Skeletal muscle satellite cell (primary cell): ENCODE measurements at regions not wholly inside any gene's neighbourhood (a gene's known extent, or its start where the extent isn't known, plus 50 kb on each side); places are given as distances from the start of the nearest gene placed in this dataset.
A peak's percentile ranks its signal among the peaks of the same experiment; 100 is the strongest.
"Not testable (repeated sequence)": the region's sequence is repeated elsewhere in the genome, so short reads cannot be mapped to it uniquely, and the experiment has no call there.

Experiments
- H3K27me3 ChIP-seq: 2 replicates; pipeline ENCODE4 v1.7.0; 2013; ENCODE audit warnings: low read length; ENCODE audit not compliant: control insufficient read depth, insufficient read depth
- H3K36me3 ChIP-seq: 2 replicates; pipeline ENCODE4 v1.7.0; 2013; ENCODE audit warnings: mild to moderate bottlenecking, control low read depth, low read length; ENCODE audit not compliant: insufficient read depth
- H3K4me1 ChIP-seq: 2 replicates; pipeline ENCODE4 v1.7.0; 2013; ENCODE audit warnings: low read length; ENCODE audit not compliant: control insufficient read depth, insufficient read depth
- H3K4me2 ChIP-seq: 2 replicates; pipeline ENCODE4 v1.7.0; 2013; ENCODE audit warnings: mild to moderate bottlenecking, low read length
- H3K4me3 ChIP-seq: 2 replicates; pipeline ENCODE4 v1.7.0; 2013; ENCODE audit warnings: low read length
- H3K9ac ChIP-seq: 2 replicates; pipeline ENCODE4 v1.7.0; 2013; ENCODE audit warnings: mild to moderate bottlenecking, low read depth, low read length, moderate library complexity
- H3K9me3 ChIP-seq: replicated peaks from 2 replicates; pipeline ENCODE4 v1.7.0; 2013; ENCODE audit warnings: mild to moderate bottlenecking, control low read depth, low read length

DNA sequence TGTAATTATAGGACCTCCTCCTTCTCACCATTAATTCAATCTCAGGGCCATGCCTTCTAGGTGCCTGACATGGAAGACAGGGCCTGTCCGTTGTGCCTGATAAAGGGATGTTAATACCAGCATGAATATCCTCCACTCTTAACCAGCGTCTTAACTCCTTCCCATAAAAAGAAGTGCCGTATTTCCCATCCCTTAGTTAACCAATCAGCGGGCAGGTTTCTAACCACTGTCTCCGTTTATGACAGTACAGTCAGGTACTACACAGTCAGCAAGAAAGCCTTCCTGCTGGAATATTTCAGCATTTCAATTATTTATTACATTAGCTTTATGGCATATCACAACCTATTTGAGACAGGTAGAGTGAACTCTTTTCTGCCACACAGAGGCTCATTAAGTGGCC, 308.6 kb upstream of the FZD8 start:
- H3K4me2 ChIP-seq = no peak overlapping the region
- no peaks in the 10 kb centered on the region for H3K36me3 ChIP-seq
- H3K27me3 ChIP-seq = peaks cover 20% of the 10 kb centered on the region
- H3K9me3 ChIP-seq = no peaks in the 10 kb centered on the region
- no peaks in the 10 kb centered on the region for H3K4me1 ChIP-seq
- no peak overlapping the region for H3K4me3 ChIP-seq
- H3K9ac ChIP-seq = no peak overlapping the region

DNA sequence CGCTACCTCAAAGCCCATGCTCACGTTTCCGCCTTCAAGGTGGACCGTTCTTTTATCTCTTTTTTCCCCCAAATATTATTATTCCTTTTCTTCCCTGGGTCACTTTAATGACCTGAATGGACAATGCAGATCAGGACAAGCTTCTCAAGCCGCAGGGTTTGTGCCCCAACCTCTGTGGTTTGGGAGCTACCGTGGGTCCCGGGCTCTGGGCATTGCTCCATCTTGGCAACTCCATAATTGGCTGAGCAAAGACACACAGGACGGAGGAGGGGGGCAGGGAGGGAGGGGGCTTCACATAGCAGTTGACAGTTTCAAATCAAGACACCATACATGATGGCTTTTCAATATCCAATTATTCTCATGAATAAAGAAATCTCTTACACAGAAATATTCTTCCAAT, 308.1 kb upstream of the FZD8 start:
- Histone ChIP-seq H3K4me3 (no peak overlapping the region), H3K4me2 (no peak overlapping the region)

DNA sequence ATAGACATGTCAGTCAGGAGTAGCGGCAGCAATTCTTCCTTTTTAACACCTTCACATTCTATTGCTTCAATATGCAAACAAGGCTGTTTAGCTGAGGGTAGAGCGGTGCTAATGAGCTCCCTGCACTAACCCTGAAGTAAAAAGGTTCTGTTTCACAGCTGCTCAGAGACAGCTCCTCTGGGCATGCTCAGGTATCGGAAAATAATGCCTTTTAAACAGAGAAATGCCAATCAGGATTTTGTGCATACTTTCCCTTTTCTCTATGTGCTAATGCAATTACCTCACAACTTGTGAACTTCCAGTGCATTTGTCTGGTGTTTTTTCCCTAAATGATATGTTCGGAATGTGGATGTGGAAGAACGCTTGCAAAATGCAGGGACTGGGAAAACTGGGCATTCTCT, 307.7 kb upstream of the FZD8 start:
- Histone ChIP-seq H3K4me3 (no peak overlapping the region), H3K9ac (no peak overlapping the region), H3K36me3 (no peaks in the 10 kb centered on the region), H3K27me3 (peaks cover 20% of the 10 kb centered on the region), H3K4me2 (no peak overlapping the region), H3K4me1 (no peaks in the 10 kb centered on the region), H3K9me3 (no peaks in the 10 kb centered on the region)

More for the DNA sequence above, 308.1 kb upstream of the FZD8 start:
- Histone ChIP-seq H3K36me3 (no peaks in the 10 kb centered on the region), H3K27me3 (peaks cover 20% of the 10 kb centered on the region), H3K9ac (no peak overlapping the region), H3K4me1 (no peaks in the 10 kb centered on the region), H3K9me3 (no peaks in the 10 kb centered on the region)

DNA sequence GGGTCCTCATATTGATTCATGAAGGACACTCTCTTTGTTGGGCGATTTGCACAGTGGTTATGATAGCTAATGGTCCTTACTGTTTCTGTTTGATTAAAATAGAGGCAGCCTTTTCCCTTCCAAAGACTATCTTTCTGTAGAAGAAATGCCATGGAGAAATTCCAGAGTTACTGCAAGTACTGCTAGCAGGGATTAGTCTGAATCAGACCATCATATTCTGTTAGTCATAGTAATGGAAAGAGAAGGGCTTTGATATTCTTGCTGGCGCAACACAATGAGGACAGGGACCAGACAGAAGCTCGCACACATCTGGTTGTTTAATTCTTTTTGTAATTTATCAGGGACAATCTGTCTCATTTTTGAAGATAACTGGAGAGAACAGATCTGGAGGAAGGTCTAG, 304.5 kb upstream of the FZD8 start:
- Histone ChIP-seq H3K9me3 (no peaks in the 10 kb centered on the region), H3K4me1 (no peaks in the 10 kb centered on the region), H3K4me3 (no peak overlapping the region)

DNA sequence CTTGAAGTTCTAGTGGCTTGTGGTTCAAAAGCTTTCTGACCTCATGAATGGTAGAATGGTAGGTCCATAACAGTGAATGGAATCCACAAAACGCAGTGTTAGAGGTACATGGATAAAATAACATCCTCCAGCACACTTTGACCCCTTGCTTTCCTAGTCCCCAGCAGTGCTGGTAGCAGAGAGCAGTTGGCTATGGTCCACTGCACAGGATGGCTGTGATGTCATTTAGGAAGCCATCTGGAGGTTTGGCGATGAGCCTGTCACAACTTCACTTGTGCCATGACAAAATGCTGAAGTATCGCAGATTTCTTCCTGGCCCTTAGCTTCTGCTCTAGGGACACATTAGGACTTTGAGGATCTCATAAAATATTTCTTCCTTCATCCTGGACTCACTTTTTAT, 300.0 kb upstream of the FZD8 start:
- Histone ChIP-seq H3K9ac (no peak overlapping the region), H3K4me3 (no peak overlapping the region), H3K36me3 (no peaks in the 10 kb centered on the region), H3K27me3 (no peaks in the 10 kb centered on the region), H3K4me1 (peaks cover 14% of the 10 kb centered on the region), H3K4me2 (no peak overlapping the region), H3K9me3 (no peaks in the 10 kb centered on the region)

More for the DNA sequence above, 304.5 kb upstream of the FZD8 start:
- Histone ChIP-seq H3K9ac (no peak overlapping the region), H3K36me3 (no peaks in the 10 kb centered on the region), H3K27me3 (peaks cover 12% of the 10 kb centered on the region), H3K4me2 (no peak overlapping the region)

DNA sequence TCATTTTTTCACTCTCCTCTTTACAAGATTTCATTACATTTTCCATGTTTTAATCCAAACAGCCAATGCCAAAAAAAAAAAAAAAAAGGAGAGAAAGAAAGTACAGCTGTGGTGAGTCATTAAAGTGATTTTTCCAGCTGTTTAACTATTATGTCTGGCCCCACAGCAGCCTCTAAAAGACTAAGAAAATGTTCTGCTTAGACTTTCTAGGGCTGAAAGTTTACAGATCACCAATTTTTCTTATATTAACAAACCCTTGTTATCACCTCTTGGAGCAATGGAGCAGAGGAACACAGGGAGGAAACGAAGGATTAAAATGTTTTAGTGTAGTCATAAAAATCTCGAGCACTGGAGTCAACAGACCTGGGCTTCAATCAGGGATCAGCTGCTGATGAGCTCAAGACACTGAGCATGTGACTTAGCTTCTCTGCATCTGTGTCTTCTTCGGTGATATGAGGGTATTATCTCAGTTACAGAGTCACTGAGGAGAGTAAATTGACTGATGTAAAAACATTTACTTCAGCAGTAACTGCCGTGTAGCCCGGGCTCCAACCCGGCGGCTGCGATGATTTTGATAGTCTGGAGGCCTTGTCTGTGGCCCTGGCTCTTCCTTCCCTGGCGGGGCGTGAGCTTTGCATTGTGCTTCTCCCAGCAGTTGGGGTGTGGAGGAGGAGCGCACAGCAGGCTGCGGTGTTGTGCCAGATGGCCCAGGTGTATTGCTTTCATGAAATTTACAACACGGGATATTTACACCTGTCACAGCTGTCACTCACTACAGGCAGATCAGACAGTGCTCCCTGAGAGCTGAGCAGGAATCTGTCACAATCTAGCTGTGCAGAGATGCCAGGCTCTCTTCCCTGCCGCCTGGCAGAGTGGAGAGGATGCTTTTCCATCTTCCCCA, 298.3 kb upstream of the FZD8 start:
- no peaks in the 10 kb centered on the region for H3K9me3 ChIP-seq
- H3K36me3 ChIP-seq = no peaks in the 10 kb centered on the region
- H3K4me2 ChIP-seq = peak overlapping the region; percentile 40
- no peak overlapping the region for H3K9ac ChIP-seq
- H3K4me3 ChIP-seq = peak overlapping the region; percentile 2
- peaks cover 3% of the 10 kb centered on the region for H3K27me3 ChIP-seq
- H3K4me1 ChIP-seq = peaks cover 14% of the 10 kb centered on the region

DNA sequence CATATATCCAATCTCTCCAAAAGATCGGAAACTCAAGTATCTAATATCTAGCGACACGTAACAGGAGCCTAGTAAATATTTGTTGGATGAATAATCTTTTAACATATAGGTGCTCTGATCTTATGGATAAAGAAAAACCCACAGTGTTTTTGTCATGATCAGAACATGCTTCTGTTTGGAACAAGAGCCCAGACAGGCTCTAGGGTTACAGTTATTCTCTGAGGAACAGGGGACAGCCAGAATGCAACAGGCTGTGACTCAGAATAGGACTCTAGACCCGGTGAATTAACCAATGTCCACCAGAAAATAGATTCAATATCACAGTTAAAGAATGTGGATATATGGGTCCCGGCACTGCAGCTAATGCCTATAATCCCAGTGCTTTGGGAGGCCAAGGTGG, 296.1 kb upstream of the FZD8 start:
- Histone ChIP-seq H3K27me3 (peaks cover 3% of the 10 kb centered on the region), H3K36me3 (no peaks in the 10 kb centered on the region), H3K9me3 (no peaks in the 10 kb centered on the region), H3K9ac (no peak overlapping the region), H3K4me2 (no peak overlapping the region), H3K4me3 (no peak overlapping the region), H3K4me1 (peaks cover 14% of the 10 kb centered on the region)

DNA sequence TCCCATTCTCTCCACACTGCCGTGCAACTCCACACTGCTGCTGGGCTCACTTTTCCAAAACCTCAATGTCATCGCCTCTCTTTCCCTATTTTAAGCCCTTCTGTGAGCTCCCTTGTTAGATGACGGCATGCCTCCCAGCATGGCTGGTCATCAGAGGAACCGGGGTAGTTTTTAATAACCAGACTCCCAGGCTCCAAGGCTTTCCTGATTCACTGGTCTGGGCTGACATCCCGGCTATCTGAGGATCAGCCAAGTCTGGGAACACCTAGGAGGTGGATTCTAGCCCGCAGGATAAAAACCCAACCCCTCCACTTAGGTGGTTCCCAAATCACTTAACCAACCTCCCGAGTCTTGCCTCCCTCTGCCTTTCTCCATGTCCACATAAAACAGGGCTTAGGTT, 295.4 kb upstream of the FZD8 start:
- Histone ChIP-seq H3K4me3 (no peak overlapping the region), H3K4me1 (peaks cover 14% of the 10 kb centered on the region), H3K36me3 (no peaks in the 10 kb centered on the region), H3K4me2 (no peak overlapping the region), H3K9me3 (no peaks in the 10 kb centered on the region), H3K27me3 (peaks cover 3% of the 10 kb centered on the region), H3K9ac (no peak overlapping the region)

DNA sequence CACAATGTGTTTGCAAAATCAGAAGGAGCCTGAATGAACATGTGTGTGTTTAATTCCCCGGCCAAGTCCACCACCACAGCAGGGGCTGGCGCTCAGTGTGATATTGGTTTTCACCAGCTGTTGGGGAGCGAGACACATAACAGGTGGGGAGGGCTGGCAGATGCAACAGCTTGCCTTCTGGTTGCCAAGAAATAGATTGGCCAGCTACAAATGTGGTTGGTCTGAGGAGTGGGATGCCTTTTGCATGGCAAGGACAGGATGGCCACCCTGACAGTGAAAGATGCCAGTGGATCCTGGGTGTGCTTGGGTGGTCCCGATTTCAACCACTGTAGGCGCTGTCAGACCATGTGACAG, 292.5 kb upstream of the FZD8 start:
- H3K4me2 ChIP-seq = no peak overlapping the region
- peaks cover 3% of the 10 kb centered on the region for H3K27me3 ChIP-seq
- no peak overlapping the region for H3K4me3 ChIP-seq
- no peaks in the 10 kb centered on the region for H3K9me3 ChIP-seq
- H3K4me1 ChIP-seq = peaks cover under 1% of the 10 kb centered on the region
- no peaks in the 10 kb centered on the region for H3K36me3 ChIP-seq
- no peak overlapping the region for H3K9ac ChIP-seq

DNA sequence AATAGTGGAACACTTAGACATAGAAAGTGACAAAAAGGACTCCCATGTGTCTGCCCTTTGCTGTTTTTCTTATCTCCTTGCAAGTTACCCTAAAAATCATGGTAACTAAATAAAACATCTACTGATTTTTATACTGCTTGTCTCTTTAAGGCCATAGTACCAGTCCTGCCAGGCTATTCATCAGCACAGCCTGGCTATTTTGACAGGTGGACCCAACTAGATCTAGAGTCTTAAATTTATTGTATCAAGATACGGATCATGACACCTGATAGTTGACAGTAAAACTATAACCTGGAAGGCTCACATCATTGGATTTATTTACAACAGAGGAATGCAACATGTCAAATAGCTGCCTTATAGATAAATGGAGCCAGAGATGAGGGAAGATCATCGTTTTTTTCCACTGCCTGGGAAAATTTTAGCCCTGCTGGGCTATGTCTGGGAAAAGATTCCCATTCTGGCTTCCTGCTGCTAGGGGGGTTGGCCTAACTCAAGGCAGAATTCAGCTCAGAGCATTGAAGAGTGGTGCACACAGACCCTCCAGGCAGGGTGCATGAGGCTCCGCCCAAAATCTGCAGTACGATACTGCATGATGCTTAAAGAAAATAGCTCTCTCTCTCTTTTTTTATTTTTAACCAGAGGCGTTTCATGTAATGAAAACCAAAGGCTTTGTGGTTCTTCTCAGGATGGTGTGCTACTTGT, 292.0 kb upstream of the FZD8 start:
- Histone ChIP-seq H3K36me3 (no peaks in the 10 kb centered on the region), H3K27me3 (peaks cover 3% of the 10 kb centered on the region), H3K9ac (no peak overlapping the region), H3K4me3 (no peak overlapping the region), H3K4me1 (no peaks in the 10 kb centered on the region), H3K9me3 (no peaks in the 10 kb centered on the region), H3K4me2 (no peak overlapping the region)

DNA sequence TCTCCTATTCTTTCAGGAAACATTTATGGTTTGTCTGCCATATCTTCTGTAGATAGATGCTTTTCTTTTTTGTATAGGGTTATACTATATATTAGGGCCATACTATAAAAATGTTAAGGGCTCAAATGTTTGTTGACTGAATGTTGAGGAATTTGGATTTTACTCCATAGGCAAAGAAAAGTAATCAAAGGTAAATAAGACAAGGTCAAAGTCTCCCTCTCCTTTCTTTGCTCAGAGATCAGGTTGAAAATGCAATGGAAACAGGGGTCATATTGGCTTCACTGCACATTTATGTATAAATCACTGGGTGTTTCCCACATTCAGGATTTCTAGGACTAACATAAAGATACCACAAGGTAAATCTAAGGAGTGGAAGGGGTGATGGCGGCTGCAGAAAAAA, 291.4 kb upstream of the FZD8 start:
- H3K36me3 ChIP-seq = no peaks in the 10 kb centered on the region
- no peak overlapping the region for H3K9ac ChIP-seq
- H3K9me3 ChIP-seq = no peaks in the 10 kb centered on the region
- H3K4me2 ChIP-seq = no peak overlapping the region
- H3K27me3 ChIP-seq = peaks cover 3% of the 10 kb centered on the region
- H3K4me1 ChIP-seq = no peaks in the 10 kb centered on the region
- H3K4me3 ChIP-seq = no peak overlapping the region

DNA sequence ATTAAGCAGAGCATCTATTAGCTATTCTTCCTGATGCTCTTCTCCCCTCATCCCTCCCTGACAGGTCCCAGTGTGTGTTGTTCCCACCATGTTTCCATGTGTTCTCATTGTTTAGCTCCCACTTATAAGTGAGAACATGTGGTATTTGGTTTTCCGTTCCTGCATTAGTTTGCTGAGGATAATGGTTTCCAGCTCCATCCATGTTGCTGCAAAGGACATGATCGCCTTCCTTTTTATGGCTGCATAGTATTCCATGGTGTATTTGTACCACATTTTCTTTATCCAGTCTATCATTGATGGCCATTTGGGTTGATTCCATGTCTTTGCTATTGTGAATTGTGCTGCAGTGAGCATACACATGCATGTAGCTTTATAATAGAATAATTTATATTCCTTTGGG, 287.9 kb upstream of the FZD8 start:
- not testable (repeated sequence) for H3K9me3 ChIP-seq, H3K36me3 ChIP-seq, H3K4me3 ChIP-seq, H3K4me1 ChIP-seq, H3K9ac ChIP-seq, H3K4me2 ChIP-seq
- peaks cover 12% of the 10 kb centered on the region for H3K27me3 ChIP-seq
